CD4-positive, CD25-positive, alpha-beta regulatory T cell (primary cell): ENCODE measurements at regions not wholly inside any gene's neighbourhood (a gene's known extent, or its start where the extent isn't known, plus 50 kb on each side); places are given as distances from the start of the nearest gene placed in this dataset.

ENCODE experiments used
- ATAC-seq, 2 donors: fragments of 150-1000 bp; cut with Tn5 transposase; one replicate each; pipeline ENCODE4 v1.10.0; 2021; ENCODE audit warnings: low read depth in 2 of 2, moderate number of reproducible peaks in 2 of 2, moderate library complexity in 1 of 2
- DNase-seq, 3 donors: peaks; one replicate each; pipeline versions ENCODE4 v3.0.0 to v3.0.0-alpha.2; 2012 to 2022; ENCODE audit warnings: mixed read lengths in 1 of 3
- H3K27ac ChIP-seq: one replicate; pipeline ENCODE4 v1.7.0; 2013; ENCODE audit warnings: mild to moderate bottlenecking, low read length; ENCODE audit not compliant: insufficient read depth, poor library complexity, severe bottlenecking
- H3K27me3 ChIP-seq: one replicate; pipeline ENCODE4 v1.7.0; 2013; ENCODE audit warnings: low read length; ENCODE audit not compliant: control insufficient read depth, insufficient read depth
- H3K36me3 ChIP-seq: one replicate; pipeline ENCODE4 v1.7.0; 2013; ENCODE audit warnings: mild to moderate bottlenecking, low read length, moderate library complexity; ENCODE audit not compliant: control insufficient read depth, insufficient read depth
- H3K4me1 ChIP-seq: 2 replicates; pipeline ENCODE4 v1.7.0; 2013; ENCODE audit warnings: mild to moderate bottlenecking, low read length; ENCODE audit not compliant: insufficient read depth, control insufficient read depth, poor library complexity, severe bottlenecking
- H3K4me3 ChIP-seq: one replicate; pipeline ENCODE4 v1.7.0; 2013; ENCODE audit warnings: low read depth, mild to moderate bottlenecking, low read length, moderate library complexity
- H3K9me3 ChIP-seq, 2 experiments: 1 replicate in 1 of 2; 2 replicates in 1 of 2; pipeline ENCODE4 v1.7.0; 2013; ENCODE audit warnings: low read length in 2 of 2, mild to moderate bottlenecking in 1 of 2, moderate library complexity in 1 of 2; ENCODE audit not compliant: control insufficient read depth in 2 of 2
- H3K27ac Mint-ChIP-seq, 3 donors: one replicate each; pipeline ENCODE4 v1.8.0; 2020 to 2022; ENCODE audit warnings: mild to moderate bottlenecking in 3 of 3, mixed read lengths in 3 of 3, moderate library complexity in 2 of 3
- H3K27me3 Mint-ChIP-seq: one replicate; pipeline ENCODE4 v1.8.0; 2022; ENCODE audit warnings: mild to moderate bottlenecking, mixed read lengths
- H3K36me3 Mint-ChIP-seq: one replicate; pipeline ENCODE4 v1.8.0; 2020; ENCODE audit warnings: mixed read lengths
- H3K4me1 Mint-ChIP-seq, 4 donors: one replicate each; pipeline ENCODE4 v1.8.0; 2020 to 2022; ENCODE audit warnings: mixed read lengths in 4 of 4, mild to moderate bottlenecking in 1 of 4
- H3K4me3 Mint-ChIP-seq, 4 donors: one replicate each; pipeline ENCODE4 v1.8.0; 2020 to 2022; ENCODE audit warnings: mild to moderate bottlenecking in 4 of 4, mixed read lengths in 4 of 4, moderate library complexity in 3 of 4
- H3K9me3 Mint-ChIP-seq, 7 donors: one replicate each; pipeline ENCODE4 v1.8.0; 2020 to 2022; ENCODE audit warnings: mixed read lengths in 7 of 7, mild to moderate bottlenecking in 3 of 7, moderate library complexity in 2 of 7

GRCh38 chr2:18332477-18332876, 228.0 kb downstream of the RDH14 start:
- no peaks in the 10 kb centered on the region for H3K4me1 ChIP-seq
- no peak overlapping the region for H3K4me3 ChIP-seq
- H3K4me1 Mint-ChIP-seq, result no peaks in the 10 kb centered on the region
- H3K9me3 Mint-ChIP-seq, result peaks cover 0 to 3% (median 0%) of the 10 kb centered on the region in 7 donors
- no peak overlapping the region for H3K4me3 Mint-ChIP-seq
- H3K36me3 ChIP-seq, result no peaks in the 10 kb centered on the region
- no peaks in the 10 kb centered on the region for H3K27me3 ChIP-seq
- no peaks in the 10 kb centered on the region for H3K9me3 ChIP-seq
- no peak overlapping the region for H3K27ac Mint-ChIP-seq
- DNase-seq, result no peak
- ATAC-seq, result no peak
- no peaks in the 10 kb centered on the region for H3K36me3 Mint-ChIP-seq
- no peak overlapping the region for H3K27ac ChIP-seq
- H3K27me3 Mint-ChIP-seq, result no peaks in the 10 kb centered on the region

GRCh38 chr2:18325118-18325517, 235.3 kb downstream of the RDH14 start:
- no peaks in the 10 kb centered on the region for H3K36me3 Mint-ChIP-seq
- peaks cover 0 to 3% (median 0%) of the 10 kb centered on the region in 7 donors for H3K9me3 Mint-ChIP-seq
- H3K27me3 Mint-ChIP-seq, result no peaks in the 10 kb centered on the region
- Histone ChIP-seq H3K27me3 (no peaks in the 10 kb centered on the region), H3K4me3 (no peak overlapping the region), H3K4me1 (no peaks in the 10 kb centered on the region), H3K9me3 (no peaks in the 10 kb centered on the region), H3K27ac (no peak overlapping the region), H3K36me3 (no peaks in the 10 kb centered on the region)
- no peaks in the 10 kb centered on the region for H3K4me1 Mint-ChIP-seq
- H3K4me3 Mint-ChIP-seq, result no peak overlapping the region
- no peak for DNase-seq
- H3K27ac Mint-ChIP-seq, result no peak overlapping the region
- no peak for ATAC-seq

- H3K4me3 ChIP-seq, result no peak overlapping the region
Measured at GRCh38 chr2:18319987-18320386, 240.5 kb downstream of the RDH14 start.

GRCh38 chr2:18317017-18317416, 243.4 kb downstream of the RDH14 start:
- H3K27ac ChIP-seq, result no peak overlapping the region
- no peak for ATAC-seq
- H3K4me1 ChIP-seq, result no peaks in the 10 kb centered on the region

More at GRCh38 chr2:18319987-18320386, 240.5 kb downstream of the RDH14 start:
- Histone ChIP-seq H3K4me1 (no peaks in the 10 kb centered on the region), H3K27ac (no peak overlapping the region), H3K36me3 (no peaks in the 10 kb centered on the region), H3K9me3 (no peaks in the 10 kb centered on the region), H3K27me3 (no peaks in the 10 kb centered on the region)
- Mint-ChIP-seq H3K27me3 (no peaks in the 10 kb centered on the region), H3K4me1 (no peaks in the 10 kb centered on the region), H3K4me3 (no peak overlapping the region), H3K36me3 (no peaks in the 10 kb centered on the region), H3K27ac (no peak overlapping the region), H3K9me3 (no peaks in the 10 kb centered on the region)
- DNase-seq, result no peak
- no peak for ATAC-seq

GRCh38 chr2:18312818-18313217, 247.6 kb downstream of the RDH14 start:
- H3K9me3 ChIP-seq, result no peaks in the 10 kb centered on the region
- no peak for ATAC-seq
- Mint-ChIP-seq H3K27ac (no peak overlapping the region), H3K27me3 (no peaks in the 10 kb centered on the region), H3K9me3 (peaks cover 0 to 6% (median 2%) of the 10 kb centered on the region in 7 donors), H3K36me3 (no peaks in the 10 kb centered on the region), H3K4me3 (no peak overlapping the region), H3K4me1 (no peaks in the 10 kb centered on the region)
- H3K4me3 ChIP-seq, result no peak overlapping the region
- no peak overlapping the region for H3K27ac ChIP-seq
- no peak for DNase-seq
- no peaks in the 10 kb centered on the region for H3K36me3 ChIP-seq
- no peaks in the 10 kb centered on the region for H3K27me3 ChIP-seq
- H3K4me1 ChIP-seq, result no peaks in the 10 kb centered on the region

More at GRCh38 chr2:18317017-18317416, 243.4 kb downstream of the RDH14 start:
- H3K4me3 ChIP-seq, result no peak overlapping the region
- Mint-ChIP-seq H3K27ac (no peak overlapping the region), H3K4me1 (no peaks in the 10 kb centered on the region), H3K9me3 (peaks cover 0 to 4% (median 0%) of the 10 kb centered on the region in 7 donors), H3K4me3 (no peak overlapping the region), H3K27me3 (no peaks in the 10 kb centered on the region), H3K36me3 (no peaks in the 10 kb centered on the region)
- no peaks in the 10 kb centered on the region for H3K27me3 ChIP-seq
- H3K36me3 ChIP-seq, result no peaks in the 10 kb centered on the region
- no peak for DNase-seq
- H3K9me3 ChIP-seq, result no peaks in the 10 kb centered on the region

- Mint-ChIP-seq H3K27me3 (no peaks in the 10 kb centered on the region), H3K4me3 (no peak overlapping the region), H3K36me3 (no peaks in the 10 kb centered on the region), H3K9me3 (peaks cover 0 to 6% (median 3%) of the 10 kb centered on the region in 7 donors), H3K4me1 (no peaks in the 10 kb centered on the region), H3K27ac (no peak overlapping the region)
- ATAC-seq (no peak), DNase-seq (no peak)
- Histone ChIP-seq H3K4me3 (no peak overlapping the region), H3K27ac (no peak overlapping the region), H3K36me3 (no peaks in the 10 kb centered on the region), H3K27me3 (no peaks in the 10 kb centered on the region), H3K4me1 (no peaks in the 10 kb centered on the region), H3K9me3 (no peaks in the 10 kb centered on the region)
Measured at GRCh38 chr2:18311420-18312195, 248.8 kb downstream of the RDH14 start.

GRCh38 chr2:18309627-18310026, 250.8 kb downstream of the RDH14 start:
- no peaks in the 10 kb centered on the region for H3K27me3 Mint-ChIP-seq

GRCh38 chr2:18309188-18309587, 251.3 kb downstream of the RDH14 start:
- Histone ChIP-seq H3K4me1 (no peaks in the 10 kb centered on the region), H3K36me3 (no peaks in the 10 kb centered on the region), H3K27ac (no peak overlapping the region), H3K9me3 (no peaks in the 10 kb centered on the region), H3K4me3 (no peak overlapping the region), H3K27me3 (no peaks in the 10 kb centered on the region)
- ATAC-seq (no peak), DNase-seq (no peak)
- H3K27ac Mint-ChIP-seq, result no peak overlapping the region
- peaks cover 0 to 6% (median 5%) of the 10 kb centered on the region in 7 donors for H3K9me3 Mint-ChIP-seq
- H3K4me1 Mint-ChIP-seq, result no peaks in the 10 kb centered on the region
- H3K36me3 Mint-ChIP-seq, result no peaks in the 10 kb centered on the region
- no peak overlapping the region for H3K4me3 Mint-ChIP-seq
- no peaks in the 10 kb centered on the region for H3K27me3 Mint-ChIP-seq

More at GRCh38 chr2:18309627-18310026, 250.8 kb downstream of the RDH14 start:
- no peak for DNase-seq
- H3K36me3 ChIP-seq, result no peaks in the 10 kb centered on the region
- H3K4me1 ChIP-seq, result no peaks in the 10 kb centered on the region
- no peak overlapping the region for H3K27ac Mint-ChIP-seq
- H3K9me3 ChIP-seq, result no peaks in the 10 kb centered on the region
- ATAC-seq, result no peak
- no peaks in the 10 kb centered on the region for H3K27me3 ChIP-seq
- no peak overlapping the region for H3K4me3 Mint-ChIP-seq
- H3K27ac ChIP-seq, result no peak overlapping the region
- no peaks in the 10 kb centered on the region for H3K36me3 Mint-ChIP-seq
- no peak overlapping the region for H3K4me3 ChIP-seq
- H3K9me3 Mint-ChIP-seq, result peaks cover 0 to 6% (median 5%) of the 10 kb centered on the region in 7 donors
- no peaks in the 10 kb centered on the region for H3K4me1 Mint-ChIP-seq
